ENCODE measurements at regions not wholly inside any gene's neighbourhood (a gene's known extent, or its start where the extent isn't known, plus 50 kb on each side); places are given as distances from the start of the nearest gene placed in this dataset.
"Not testable (repeated sequence)": the region's sequence is repeated elsewhere in the genome, so short reads cannot be mapped to it uniquely, and the experiment has no call there.

DNA sequence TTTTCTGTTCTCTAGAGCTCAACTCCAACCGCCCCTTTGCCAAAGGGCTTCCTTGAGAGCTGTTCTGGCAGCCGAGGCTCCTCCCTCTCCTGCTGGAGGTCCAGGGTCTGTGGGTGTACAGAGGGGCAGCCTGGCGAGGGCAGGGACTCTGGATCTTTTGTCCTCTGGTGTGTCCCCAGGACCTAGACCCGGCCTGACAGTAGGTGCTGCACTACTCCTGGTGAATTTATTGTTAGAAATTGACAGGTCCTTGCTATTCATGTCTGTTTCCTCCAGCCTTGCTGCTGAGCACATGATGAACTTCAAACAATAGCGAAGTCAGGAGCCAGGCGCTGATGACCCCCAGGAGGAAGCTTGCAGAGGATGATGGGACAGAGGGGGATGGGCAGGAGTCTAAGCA is 234.7 kb upstream of the SULF2 start:
- H3K4me3 ChIP-seq (ENCODE audit: low read depth in 1 of 2, low read length in 2 of 2): no peak overlapping the region
- no peak overlapping the region for H2AFZ ChIP-seq (ENCODE audit: low read depth, low read length)
- no peaks in the 10 kb centered on the region for H3K27me3 ChIP-seq (ENCODE audit: insufficient read depth, low read length, poor library complexity)
- no peak overlapping the region for H3K27ac ChIP-seq (ENCODE audit: low read length)
- H3K4me1 ChIP-seq (ENCODE audit: insufficient read depth, low read length): peaks cover 18% of the 10 kb centered on the region
- H3K9me3 ChIP-seq (ENCODE audit: insufficient read depth, low read length, severe bottlenecking): peaks cover 9% of the 10 kb centered on the region
- H3K9ac ChIP-seq (ENCODE audit: low read depth, low read length): no peak overlapping the region
- no peaks in the 10 kb centered on the region for H3K79me2 ChIP-seq (ENCODE audit: insufficient read depth, low read length)
- no peaks in the 10 kb centered on the region for H4K20me1 ChIP-seq (ENCODE audit: insufficient read depth, low read length)
- TF ChIP-seq EZH2 (IDR thresholded peaks at IDR 0.05; ENCODE audit: borderline replicate concordance, low read depth, low read length, severe bottlenecking): no peak
- TF ChIP-seq, protein P1, sequence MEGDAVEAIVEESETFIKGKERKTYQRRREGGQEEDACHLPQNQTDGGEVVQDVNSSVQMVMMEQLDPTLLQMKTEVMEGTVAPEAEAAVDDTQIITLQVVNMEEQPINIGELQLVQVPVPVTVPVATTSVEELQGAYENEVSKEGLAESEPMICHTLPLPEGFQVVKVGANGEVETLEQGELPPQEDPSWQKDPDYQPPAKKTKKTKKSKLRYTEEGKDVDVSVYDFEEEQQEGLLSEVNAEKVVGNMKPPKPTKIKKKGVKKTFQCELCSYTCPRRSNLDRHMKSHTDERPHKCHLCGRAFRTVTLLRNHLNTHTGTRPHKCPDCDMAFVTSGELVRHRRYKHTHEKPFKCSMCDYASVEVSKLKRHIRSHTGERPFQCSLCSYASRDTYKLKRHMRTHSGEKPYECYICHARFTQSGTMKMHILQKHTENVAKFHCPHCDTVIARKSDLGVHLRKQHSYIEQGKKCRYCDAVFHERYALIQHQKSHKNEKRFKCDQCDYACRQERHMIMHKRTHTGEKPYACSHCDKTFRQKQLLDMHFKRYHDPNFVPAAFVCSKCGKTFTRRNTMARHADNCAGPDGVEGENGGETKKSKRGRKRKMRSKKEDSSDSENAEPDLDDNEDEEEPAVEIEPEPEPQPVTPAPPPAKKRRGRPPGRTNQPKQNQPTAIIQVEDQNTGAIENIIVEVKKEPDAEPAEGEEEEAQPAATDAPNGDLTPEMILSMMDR (IDR thresholded peaks at IDR 0.05; ENCODE audit: borderline replicate concordance, extremely low read depth, low read length, poor library complexity, severe bottlenecking): no peak
- ATAC-seq (ENCODE audit: insufficient read depth, low read depth) (no peak), DNase-seq (no peak)
- no peak overlapping the region for H3K4me2 ChIP-seq (ENCODE audit: insufficient read depth, low read length)
- H3K36me3 ChIP-seq (ENCODE audit: insufficient read depth, low read length): no peaks in the 10 kb centered on the region

DNA sequence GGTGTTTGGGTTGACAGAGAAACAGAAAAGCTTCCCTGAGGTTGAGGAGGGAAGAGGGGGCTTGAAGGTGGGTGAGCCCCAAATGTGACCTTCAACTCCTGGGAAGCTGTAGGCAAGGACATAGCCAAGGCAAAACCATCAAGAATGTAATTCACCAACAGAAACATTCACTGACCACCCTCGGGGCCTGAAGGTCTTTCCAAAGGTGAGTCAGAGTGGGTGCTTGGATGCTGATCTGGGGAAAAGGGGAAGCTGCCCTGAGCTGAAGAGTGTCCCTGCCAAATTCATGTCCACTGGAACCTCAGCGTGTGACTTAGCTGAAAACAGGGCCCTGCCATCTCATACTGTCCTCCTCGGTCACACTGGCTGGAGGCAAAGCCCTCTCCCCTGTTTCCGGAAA is 234.2 kb upstream of the SULF2 start:
- H3K27ac ChIP-seq (ENCODE audit: low read length): no peak overlapping the region
- H3K9ac ChIP-seq (ENCODE audit: low read depth, low read length): no peak overlapping the region
- no peak overlapping the region for H2AFZ ChIP-seq (ENCODE audit: low read depth, low read length)
- DNase-seq (no peak), ATAC-seq (ENCODE audit: insufficient read depth, low read depth) (no peak)
- no peaks in the 10 kb centered on the region for H3K36me3 ChIP-seq (ENCODE audit: insufficient read depth, low read length)
- peaks cover 22% of the 10 kb centered on the region for H3K4me1 ChIP-seq (ENCODE audit: insufficient read depth, low read length)
- no peak for TF ChIP-seq EZH2 (IDR thresholded peaks at IDR 0.05; ENCODE audit: borderline replicate concordance, low read depth, low read length, severe bottlenecking)
- TF ChIP-seq, protein P1 (IDR thresholded peaks at IDR 0.05; ENCODE audit: borderline replicate concordance, extremely low read depth, low read length, poor library complexity, severe bottlenecking): no peak
- H3K4me2 ChIP-seq (ENCODE audit: insufficient read depth, low read length): no peak overlapping the region
- no peaks in the 10 kb centered on the region for H3K27me3 ChIP-seq (ENCODE audit: insufficient read depth, low read length, poor library complexity)
- no peaks in the 10 kb centered on the region for H3K79me2 ChIP-seq (ENCODE audit: insufficient read depth, low read length)
- H4K20me1 ChIP-seq (ENCODE audit: insufficient read depth, low read length): no peaks in the 10 kb centered on the region
- H3K9me3 ChIP-seq (ENCODE audit: insufficient read depth, low read length, severe bottlenecking): peaks cover 9% of the 10 kb centered on the region
- no peak overlapping the region for H3K4me3 ChIP-seq (ENCODE audit: low read depth in 1 of 2, low read length in 2 of 2)

DNA sequence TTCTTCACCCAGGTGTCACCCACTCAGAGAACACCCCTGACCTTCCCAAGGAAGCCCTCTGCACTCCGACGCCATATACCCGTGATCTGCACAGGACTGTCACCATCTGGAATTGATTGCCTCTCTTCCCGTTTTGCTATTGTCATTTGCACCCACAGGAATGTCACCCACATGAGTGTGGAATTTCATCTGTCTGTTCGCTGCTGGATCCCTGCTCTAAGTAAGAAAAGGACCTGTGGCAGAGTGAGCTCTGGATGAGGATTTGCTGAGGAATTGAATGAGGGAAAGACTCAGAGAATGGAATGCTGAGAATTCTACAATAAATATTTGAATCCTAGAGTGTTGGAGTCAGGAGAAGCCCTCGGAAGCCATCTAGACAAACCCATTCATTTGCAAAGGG is 233.6 kb upstream of the SULF2 start:
- not testable (repeated sequence) for H3K4me3 ChIP-seq (ENCODE audit: low read depth in 1 of 2, low read length in 2 of 2); H3K9me3 ChIP-seq (ENCODE audit: insufficient read depth, low read length, severe bottlenecking); H3K36me3 ChIP-seq (ENCODE audit: insufficient read depth, low read length); H3K79me2 ChIP-seq (ENCODE audit: insufficient read depth, low read length); DNase-seq; ATAC-seq (ENCODE audit: insufficient read depth, low read depth); H3K4me2 ChIP-seq (ENCODE audit: insufficient read depth, low read length); H4K20me1 ChIP-seq (ENCODE audit: insufficient read depth, low read length); H2AFZ ChIP-seq (ENCODE audit: low read depth, low read length); H3K27ac ChIP-seq (ENCODE audit: low read length); H3K27me3 ChIP-seq (ENCODE audit: insufficient read depth, low read length, poor library complexity); H3K9ac ChIP-seq (ENCODE audit: low read depth, low read length)
- peaks cover 22% of the 10 kb centered on the region for H3K4me1 ChIP-seq (ENCODE audit: insufficient read depth, low read length)

DNA sequence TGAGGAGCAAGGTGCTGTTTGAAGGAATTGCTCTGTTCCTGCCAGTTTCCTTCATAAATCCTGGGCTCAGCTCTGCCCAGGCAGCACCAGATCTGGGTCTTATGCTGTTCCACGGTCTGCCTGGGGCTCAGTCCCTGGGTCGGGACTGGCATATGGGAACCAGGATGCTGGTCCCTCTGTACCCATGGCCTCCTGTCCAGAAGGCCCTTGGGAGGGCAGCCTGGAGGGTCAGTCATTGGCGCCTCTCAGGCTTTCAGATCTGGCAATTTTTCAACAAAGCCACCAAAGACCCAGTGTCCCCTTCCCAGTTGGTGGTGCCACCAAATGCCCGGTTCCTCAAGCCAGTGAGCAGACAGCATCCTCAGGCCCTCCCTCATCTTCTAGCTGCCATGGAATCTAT is 232.7 kb upstream of the SULF2 start:
- Histone ChIP-seq H3K9ac (ENCODE audit: low read depth, low read length) (no peak overlapping the region), H3K36me3 (ENCODE audit: insufficient read depth, low read length) (no peaks in the 10 kb centered on the region), H3K9me3 (ENCODE audit: insufficient read depth, low read length, severe bottlenecking) (peaks cover 9% of the 10 kb centered on the region), H3K4me3 (ENCODE audit: low read depth in 1 of 2, low read length in 2 of 2) (no peak overlapping the region), H2AFZ (ENCODE audit: low read depth, low read length) (no peak overlapping the region), H3K79me2 (ENCODE audit: insufficient read depth, low read length) (no peaks in the 10 kb centered on the region), H3K27me3 (ENCODE audit: insufficient read depth, low read length, poor library complexity) (no peaks in the 10 kb centered on the region), H3K4me2 (ENCODE audit: insufficient read depth, low read length) (no peak overlapping the region), H3K4me1 (ENCODE audit: insufficient read depth, low read length) (peaks cover 22% of the 10 kb centered on the region), H4K20me1 (ENCODE audit: insufficient read depth, low read length) (no peaks in the 10 kb centered on the region), H3K27ac (ENCODE audit: low read length) (no peak overlapping the region; the same call in 1 of the 2 replicates)
- no peak for DNase-seq
- TF ChIP-seq, protein P1 (IDR thresholded peaks at IDR 0.05; ENCODE audit: borderline replicate concordance, extremely low read depth, low read length, poor library complexity, severe bottlenecking): no peak
- no peak for TF ChIP-seq EZH2 (IDR thresholded peaks at IDR 0.05; ENCODE audit: borderline replicate concordance, low read depth, low read length, severe bottlenecking)
- no peak for ATAC-seq (ENCODE audit: insufficient read depth, low read depth)
